CD4-positive, alpha-beta T cell (primary cell): ENCODE measurements at regions not wholly inside any gene's neighbourhood (a gene's known extent, or its start where the extent isn't known, plus 50 kb on each side); places are given as distances from the start of the nearest gene placed in this dataset.

Experiments
- ATAC-seq: fragments of 200-7000 bp; cut with Tn5 transposase; one replicate; pipeline ENCODE4 v1.10.0; 2022; ENCODE audit warnings: mild to moderate bottlenecking; ENCODE audit not compliant: poor library complexity
- CTCF ChIA-PET: fragments of 350-600 bp; sonication (Branson Sonifier 250); formaldehyde crosslinking; loops from one replicate; lab custom pipeline; 2021; ENCODE audit warnings: antibody characterized with exemption, inconsistent platforms; lab: Charles Lee
- POLR2A ChIA-PET: fragments of 350-600 bp; sonication (Branson Sonifier 250); formaldehyde crosslinking; loops from one replicate; lab custom pipeline; 2021; ENCODE audit warnings: antibody characterized with exemption, inconsistent platforms; lab: Charles Lee
- DNase-seq, 14 experiments: peaks; one replicate each; pipeline ENCODE4 v3.0.0-alpha.2; 2013 to 2020; ENCODE audit warnings: mixed read lengths in 2 of 14
- H3K27ac ChIP-seq, 2 donors: one replicate each; pipeline versions ENCODE4 v1.5.1 to v1.7.0; 2013; ENCODE audit warnings: low read length in 2 of 2, low read depth in 1 of 2, mild to moderate bottlenecking in 1 of 2
- H3K27me3 ChIP-seq, 2 experiments: 1 replicate in 1 of 2; 2 replicates in 1 of 2; pipeline versions ENCODE4 v1.6.1 to v1.7.0; 2013; ENCODE audit warnings: low read length in 2 of 2, control low read depth in 1 of 2, mild to moderate bottlenecking in 1 of 2, moderate library complexity in 1 of 2; ENCODE audit not compliant: insufficient read depth in 2 of 2, control insufficient read depth in 1 of 2
- H3K36me3 ChIP-seq: one replicate; pipeline ENCODE4 v1.6.1; 2013; ENCODE audit warnings: low read length, control low read depth; ENCODE audit not compliant: insufficient read depth
- H3K4me1 ChIP-seq: one replicate; pipeline ENCODE4 v1.6.1; 2013; ENCODE audit warnings: low read length, control low read depth; ENCODE audit not compliant: insufficient read depth
- H3K4me3 ChIP-seq: one replicate; pipeline ENCODE4 v1.5.1; 2013; ENCODE audit warnings: mild to moderate bottlenecking, low read length, moderate library complexity
- H3K9me3 ChIP-seq, 2 experiments: 1 replicate in 1 of 2; 2 replicates in 1 of 2; pipeline versions ENCODE4 v1.6.1 to v1.7.0; 2013; ENCODE audit warnings: low read length in 2 of 2, mild to moderate bottlenecking in 2 of 2, control low read depth in 1 of 2, moderate library complexity in 1 of 2; ENCODE audit not compliant: control insufficient read depth in 1 of 2, insufficient read depth in 1 of 2
- H3K27ac Mint-ChIP-seq: one replicate; pipeline ENCODE4 v1.8.0; 2020; ENCODE audit warnings: mixed read lengths
- H3K27me3 Mint-ChIP-seq: one replicate; pipeline ENCODE4 v1.8.0; 2021; ENCODE audit warnings: mixed read lengths
- H3K36me3 Mint-ChIP-seq: one replicate; pipeline ENCODE4 v1.8.0; 2021; ENCODE audit warnings: low read depth, mixed read lengths
- H3K4me1 Mint-ChIP-seq: one replicate; pipeline ENCODE4 v1.8.0; 2021; ENCODE audit warnings: low read depth, mixed read lengths
- H3K4me3 Mint-ChIP-seq: one replicate; pipeline ENCODE4 v1.8.0; 2020; ENCODE audit warnings: mild to moderate bottlenecking, mixed read lengths
- H3K9me3 Mint-ChIP-seq: one replicate; pipeline ENCODE4 v1.8.0; 2020; ENCODE audit warnings: mixed read lengths
- intact Hi-C, 2 experiments: fragments of 100-400 bp; cut with DNase I in 1 of 2; cut with micrococcal nuclease in 1 of 2; formaldehyde crosslinking; loops; one replicate each; pipeline versions ENCODE4 v1.15.1 to v1.9.0; 2023 to 2025; cut with DNase I, micrococcal nuclease
- TF ChIP-seq, protein P1 (sequence below): fragments of 200-600 bp; IDR thresholded peaks from one replicate; pipeline ENCODE4 v1.8.0; 2022; ENCODE audit warnings: antibody characterized with exemption, mild to moderate bottlenecking

DNA sequence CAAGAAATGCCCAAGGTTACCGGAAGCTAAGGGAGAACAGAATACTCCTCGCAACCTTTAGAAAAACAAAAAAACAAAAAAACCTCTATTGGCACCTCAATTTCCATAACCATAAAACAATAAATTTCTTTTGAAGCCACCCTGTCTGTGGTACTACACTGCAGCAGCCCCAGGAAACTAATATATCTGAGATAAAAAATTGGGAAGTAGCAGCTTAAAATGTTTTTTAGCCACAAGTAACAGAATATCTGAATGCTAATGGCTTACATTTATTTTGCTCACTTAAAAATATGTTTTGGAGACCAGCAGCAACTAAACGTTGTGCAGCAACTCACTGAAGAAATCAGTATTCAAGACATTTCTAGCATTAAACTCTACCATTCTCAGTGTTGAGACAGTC, 969.6 kb downstream of the DNAH5 start:
- Histone ChIP-seq H3K4me1 (no peaks in the 10 kb centered on the region), H3K27me3 (no peaks in the 10 kb centered on the region), H3K27ac (no peak overlapping the region), H3K4me3 (no peak overlapping the region), H3K36me3 (no peaks in the 10 kb centered on the region), H3K9me3 (no peaks in the 10 kb centered on the region)
- intact Hi-C loops = no loop called here
- TF ChIP-seq, protein P1, sequence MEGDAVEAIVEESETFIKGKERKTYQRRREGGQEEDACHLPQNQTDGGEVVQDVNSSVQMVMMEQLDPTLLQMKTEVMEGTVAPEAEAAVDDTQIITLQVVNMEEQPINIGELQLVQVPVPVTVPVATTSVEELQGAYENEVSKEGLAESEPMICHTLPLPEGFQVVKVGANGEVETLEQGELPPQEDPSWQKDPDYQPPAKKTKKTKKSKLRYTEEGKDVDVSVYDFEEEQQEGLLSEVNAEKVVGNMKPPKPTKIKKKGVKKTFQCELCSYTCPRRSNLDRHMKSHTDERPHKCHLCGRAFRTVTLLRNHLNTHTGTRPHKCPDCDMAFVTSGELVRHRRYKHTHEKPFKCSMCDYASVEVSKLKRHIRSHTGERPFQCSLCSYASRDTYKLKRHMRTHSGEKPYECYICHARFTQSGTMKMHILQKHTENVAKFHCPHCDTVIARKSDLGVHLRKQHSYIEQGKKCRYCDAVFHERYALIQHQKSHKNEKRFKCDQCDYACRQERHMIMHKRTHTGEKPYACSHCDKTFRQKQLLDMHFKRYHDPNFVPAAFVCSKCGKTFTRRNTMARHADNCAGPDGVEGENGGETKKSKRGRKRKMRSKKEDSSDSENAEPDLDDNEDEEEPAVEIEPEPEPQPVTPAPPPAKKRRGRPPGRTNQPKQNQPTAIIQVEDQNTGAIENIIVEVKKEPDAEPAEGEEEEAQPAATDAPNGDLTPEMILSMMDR = no peak
- ChIA-PET CTCF (interaction anchor here (0.6 kb wide), 1 partner anchor 7 kb away, joined by 3 read pairs; no protein-coding TSS in a partner anchor), POLR2A (no interaction called here)
- Mint-ChIP-seq H3K4me3 (no peak overlapping the region), H3K36me3 (no peaks in the 10 kb centered on the region), H3K27ac (no peak overlapping the region), H3K27me3 (no peaks in the 10 kb centered on the region), H3K9me3 (peaks cover 13% of the 10 kb centered on the region), H3K4me1 (no peaks in the 10 kb centered on the region)
- ATAC-seq = no peak
- no peak for DNase-seq

DNA sequence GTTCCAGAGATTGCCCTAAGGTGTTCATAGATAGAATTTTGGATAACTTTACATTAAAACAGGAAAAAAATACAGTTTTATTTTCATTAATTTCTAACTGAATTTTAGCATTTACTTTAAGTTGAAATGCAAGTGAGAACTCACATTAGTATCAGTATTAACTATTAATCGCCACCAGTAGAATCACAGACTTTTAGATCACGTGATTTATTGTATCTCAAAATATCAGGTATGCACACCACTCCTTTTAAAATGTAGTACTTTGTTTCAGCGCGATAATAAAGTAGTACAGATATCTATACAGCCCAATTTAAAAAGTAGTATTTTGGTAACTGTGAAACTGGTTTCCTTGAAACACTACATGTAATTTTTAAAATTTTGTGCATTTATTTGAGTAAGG, 978.7 kb downstream of the DNAH5 start:
- no peaks in the 10 kb centered on the region for H3K27me3 Mint-ChIP-seq

DNA sequence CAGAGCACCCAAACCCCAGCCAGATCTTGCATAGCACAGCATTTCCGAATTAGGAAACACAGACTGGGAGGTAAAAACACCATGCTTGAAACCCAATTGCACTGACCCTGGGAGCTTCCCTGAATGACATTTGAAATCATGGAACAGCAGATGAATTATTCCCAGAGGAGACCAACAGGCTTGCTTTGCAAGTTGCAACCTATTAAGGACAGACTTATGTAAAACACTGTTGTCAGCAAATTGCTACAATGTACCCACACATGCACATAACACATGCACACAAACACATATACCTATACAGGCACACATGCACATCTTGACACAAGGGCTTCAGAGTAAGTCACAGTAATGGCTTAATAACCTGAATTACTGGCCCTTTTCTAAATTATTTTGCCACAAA, 984.8 kb downstream of the DNAH5 start:
- Histone ChIP-seq H3K4me1 (no peaks in the 10 kb centered on the region), H3K4me3 (no peak overlapping the region), H3K27ac (no peak overlapping the region), H3K27me3 (no peaks in the 10 kb centered on the region), H3K9me3 (no peaks in the 10 kb centered on the region), H3K36me3 (no peaks in the 10 kb centered on the region)
- H3K4me1 Mint-ChIP-seq = no peaks in the 10 kb centered on the region
- no peaks in the 10 kb centered on the region for H3K36me3 Mint-ChIP-seq
- H3K27me3 Mint-ChIP-seq = no peaks in the 10 kb centered on the region
- POLR2A ChIA-PET = no interaction called here
- intact Hi-C loops = no loop called here
- peaks cover 5% of the 10 kb centered on the region for H3K9me3 Mint-ChIP-seq
- CTCF ChIA-PET = no interaction called here
- ATAC-seq = no peak
- no peak for DNase-seq
- H3K27ac Mint-ChIP-seq = no peak overlapping the region
- H3K4me3 Mint-ChIP-seq = no peak overlapping the region
- TF ChIP-seq, protein P1 = no peak

More for the DNA sequence above, 978.7 kb downstream of the DNAH5 start:
- Mint-ChIP-seq H3K27ac (no peak overlapping the region), H3K9me3 (peaks cover 3% of the 10 kb centered on the region), H3K36me3 (no peaks in the 10 kb centered on the region), H3K4me3 (no peak overlapping the region), H3K4me1 (no peaks in the 10 kb centered on the region)
- ChIA-PET CTCF (no interaction called here), POLR2A (no interaction called here)
- ATAC-seq (no peak), DNase-seq (no peak)
- Histone ChIP-seq H3K4me3 (no peak overlapping the region), H3K36me3 (no peaks in the 10 kb centered on the region), H3K27me3 (no peaks in the 10 kb centered on the region), H3K4me1 (no peaks in the 10 kb centered on the region), H3K9me3 (peaks cover 0 to 10% of the 10 kb centered on the region in 2 experiments), H3K27ac (no peak overlapping the region)
- intact Hi-C loops = no loop called here
- TF ChIP-seq, protein P1 = no peak
